Cardiac muscle cell (in vitro differentiated cells and primary cell): ENCODE measurements at regions not wholly inside any gene's neighbourhood (a gene's known extent, or its start where the extent isn't known, plus 50 kb on each side); places are given as distances from the start of the nearest gene placed in this dataset.

Experiments
- DNase-seq, 2 donors: peaks; one replicate each; pipeline versions ENCODE4 v3.0.0 to v3.0.0-alpha.2; 2010 to 2017; ENCODE audit warnings: low read depth in 1 of 2, low spot score in 1 of 2
- H3K27ac ChIP-seq: fragments of 200-600 bp; sonication (generic); 2 replicates; pipeline ENCODE4 v1.5.1; 2016
- H3K27me3 ChIP-seq: fragments of 200-600 bp; sonication (generic); 2 replicates; pipeline ENCODE4 v1.6.0; 2016; ENCODE audit warnings: control low read depth
- H3K36me3 ChIP-seq: fragments of 200-600 bp; sonication (generic); 2 replicates; pipeline ENCODE4 v1.5.1; 2016; ENCODE audit warnings: control low read depth
- H3K4me1 ChIP-seq: fragments of 200-600 bp; sonication (generic); 2 replicates; pipeline ENCODE4 v1.8.1; 2017; ENCODE audit warnings: low read depth, mild to moderate bottlenecking, mixed run types
- H3K4me3 ChIP-seq: fragments of 200-600 bp; sonication (generic); 2 replicates; pipeline ENCODE4 v1.5.1; 2016; ENCODE audit warnings: mild to moderate bottlenecking
- H3K9me3 ChIP-seq: fragments of 200-600 bp; sonication (generic); 2 replicates; pipeline ENCODE4 v1.5.1; 2017; ENCODE audit warnings: low read depth, mild to moderate bottlenecking, control low read depth
- TF ChIP-seq, protein P1 (sequence below): IDR thresholded peaks from 2 replicates; pipeline ENCODE4 v1.5.1; 2012; ENCODE audit warnings: low read depth, mild to moderate bottlenecking, low read length

DNA sequence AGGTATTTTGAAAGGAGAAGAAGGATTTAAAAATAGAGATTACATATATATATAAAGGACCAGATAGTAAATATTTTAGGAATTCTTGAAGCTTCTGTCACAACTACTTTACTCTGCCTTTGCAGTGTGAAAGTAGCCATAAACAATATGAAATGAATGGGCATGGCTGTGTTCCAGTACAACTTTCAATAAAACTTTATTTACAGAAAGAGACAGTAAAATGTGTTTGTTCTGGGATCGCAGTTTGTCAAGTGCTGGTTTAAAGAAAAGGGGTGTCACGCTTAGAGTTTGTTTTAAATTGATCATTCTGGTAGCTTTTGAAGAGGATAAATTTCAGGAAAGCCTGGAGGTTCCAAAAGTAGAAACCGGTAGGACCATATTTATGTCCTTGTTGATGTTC is 176.1 kb upstream of the HS3ST1 start:
- TF ChIP-seq, protein P1, sequence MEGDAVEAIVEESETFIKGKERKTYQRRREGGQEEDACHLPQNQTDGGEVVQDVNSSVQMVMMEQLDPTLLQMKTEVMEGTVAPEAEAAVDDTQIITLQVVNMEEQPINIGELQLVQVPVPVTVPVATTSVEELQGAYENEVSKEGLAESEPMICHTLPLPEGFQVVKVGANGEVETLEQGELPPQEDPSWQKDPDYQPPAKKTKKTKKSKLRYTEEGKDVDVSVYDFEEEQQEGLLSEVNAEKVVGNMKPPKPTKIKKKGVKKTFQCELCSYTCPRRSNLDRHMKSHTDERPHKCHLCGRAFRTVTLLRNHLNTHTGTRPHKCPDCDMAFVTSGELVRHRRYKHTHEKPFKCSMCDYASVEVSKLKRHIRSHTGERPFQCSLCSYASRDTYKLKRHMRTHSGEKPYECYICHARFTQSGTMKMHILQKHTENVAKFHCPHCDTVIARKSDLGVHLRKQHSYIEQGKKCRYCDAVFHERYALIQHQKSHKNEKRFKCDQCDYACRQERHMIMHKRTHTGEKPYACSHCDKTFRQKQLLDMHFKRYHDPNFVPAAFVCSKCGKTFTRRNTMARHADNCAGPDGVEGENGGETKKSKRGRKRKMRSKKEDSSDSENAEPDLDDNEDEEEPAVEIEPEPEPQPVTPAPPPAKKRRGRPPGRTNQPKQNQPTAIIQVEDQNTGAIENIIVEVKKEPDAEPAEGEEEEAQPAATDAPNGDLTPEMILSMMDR: no peak

DNA sequence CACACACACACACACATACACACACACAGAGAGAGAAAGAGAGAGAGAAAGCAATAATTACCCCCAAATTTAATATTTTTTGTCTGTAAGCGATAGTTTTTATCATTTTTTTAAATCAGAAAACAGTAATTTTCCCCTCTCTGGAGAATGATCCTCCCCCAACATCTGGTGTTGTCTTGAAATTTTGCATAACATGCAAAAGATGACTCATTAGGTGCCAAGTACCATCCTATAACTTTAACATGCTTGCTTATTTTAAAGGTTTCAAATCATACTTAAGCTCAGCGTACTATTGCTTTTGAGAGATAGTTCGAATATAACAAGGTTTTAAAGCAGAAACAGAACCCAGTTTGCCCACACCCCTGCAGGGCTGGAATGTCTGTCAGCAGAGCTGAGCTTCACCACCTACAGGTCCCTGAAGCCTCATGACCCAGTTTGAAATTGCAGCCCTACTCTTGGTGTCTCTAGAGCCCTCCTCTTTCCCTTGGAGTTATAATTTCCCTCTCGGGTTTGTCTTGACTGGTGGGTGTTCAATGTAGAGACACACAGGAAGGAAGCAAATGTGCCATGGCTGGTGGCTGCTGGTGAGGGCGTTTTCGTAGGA is 175.0 kb upstream of the HS3ST1 start:
- H3K4me1 ChIP-seq: peaks cover 8% of the 10 kb centered on the region
- TF ChIP-seq, protein P1: no peak
- no peak for DNase-seq
- no peaks in the 10 kb centered on the region for H3K36me3 ChIP-seq
- H3K4me3 ChIP-seq: no peak overlapping the region
- H3K27me3 ChIP-seq: no peaks in the 10 kb centered on the region
- H3K27ac ChIP-seq: no peak overlapping the region
- no peaks in the 10 kb centered on the region for H3K9me3 ChIP-seq

More for the DNA sequence above, 176.1 kb upstream of the HS3ST1 start:
- H3K27me3 ChIP-seq: no peaks in the 10 kb centered on the region
- no peaks in the 10 kb centered on the region for H3K36me3 ChIP-seq
- H3K9me3 ChIP-seq: no peaks in the 10 kb centered on the region
- H3K4me3 ChIP-seq: no peak overlapping the region
- no peak overlapping the region for H3K27ac ChIP-seq
- peaks cover 8% of the 10 kb centered on the region for H3K4me1 ChIP-seq
- DNase-seq: no peak

DNA sequence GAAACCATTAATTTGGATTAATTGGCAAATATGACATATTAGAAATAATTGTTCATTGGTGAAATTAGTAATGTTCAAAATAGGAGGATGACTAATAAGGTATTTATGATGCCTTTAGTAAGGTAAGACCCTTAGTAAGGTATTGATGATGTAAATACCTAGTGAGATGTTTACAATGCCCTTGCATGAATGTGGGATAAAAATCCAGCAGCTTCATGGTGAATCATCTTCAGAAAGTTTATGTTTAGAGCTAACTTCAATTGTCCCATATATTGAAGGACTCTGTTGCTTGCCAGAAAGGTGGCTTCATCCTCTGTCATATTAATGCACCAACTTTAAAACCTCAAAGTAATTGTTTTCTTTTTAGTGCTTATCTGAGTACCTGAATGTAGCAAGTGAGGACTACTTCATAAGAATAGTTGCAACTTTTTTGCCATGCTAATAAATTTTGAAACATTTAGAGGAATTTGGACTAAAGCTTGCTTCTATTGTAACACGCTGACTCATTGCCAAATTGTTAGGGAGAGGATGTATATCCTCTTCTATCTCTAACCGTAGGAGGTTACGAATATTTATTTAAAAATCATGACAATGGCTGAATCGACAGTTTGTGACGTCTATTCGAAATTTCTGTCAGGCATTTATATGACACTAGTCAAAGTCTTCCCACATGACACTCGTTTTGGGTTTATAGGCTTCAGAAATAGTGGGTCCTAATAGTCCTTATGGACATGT is 174.1 kb upstream of the HS3ST1 start:
- peaks cover 9% of the 10 kb centered on the region for H3K4me1 ChIP-seq
- no peaks in the 10 kb centered on the region for H3K27me3 ChIP-seq
- no peak overlapping the region for H3K27ac ChIP-seq
- no peak for DNase-seq
- TF ChIP-seq, protein P1: no peak
- no peak overlapping the region for H3K4me3 ChIP-seq
- no peaks in the 10 kb centered on the region for H3K36me3 ChIP-seq
- H3K9me3 ChIP-seq: no peaks in the 10 kb centered on the region

DNA sequence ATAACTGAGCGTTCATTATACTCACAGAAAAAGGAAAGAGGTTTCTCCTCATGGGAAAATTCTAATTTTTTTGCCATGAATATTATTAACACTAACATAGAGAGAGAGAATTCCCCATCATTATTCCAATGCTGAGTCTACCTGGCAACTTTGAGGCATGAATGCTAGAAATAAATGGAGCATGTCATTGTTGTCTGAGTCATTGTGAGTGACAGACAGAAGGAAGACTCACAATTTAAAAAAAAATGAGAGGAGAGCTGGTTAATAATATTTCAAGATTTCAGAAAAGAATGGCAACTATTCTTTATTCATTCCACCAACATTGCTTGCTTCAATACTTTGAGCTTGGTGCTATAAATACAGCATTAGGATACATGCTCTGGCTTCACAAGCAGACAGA is 170.4 kb upstream of the HS3ST1 start:
- Histone ChIP-seq H3K4me3 (no peak overlapping the region), H3K36me3 (no peaks in the 10 kb centered on the region), H3K27ac (no peak overlapping the region), H3K9me3 (no peaks in the 10 kb centered on the region), H3K4me1 (peaks cover 18% of the 10 kb centered on the region), H3K27me3 (no peaks in the 10 kb centered on the region)
- TF ChIP-seq, protein P1: no peak
- no peak for DNase-seq

DNA sequence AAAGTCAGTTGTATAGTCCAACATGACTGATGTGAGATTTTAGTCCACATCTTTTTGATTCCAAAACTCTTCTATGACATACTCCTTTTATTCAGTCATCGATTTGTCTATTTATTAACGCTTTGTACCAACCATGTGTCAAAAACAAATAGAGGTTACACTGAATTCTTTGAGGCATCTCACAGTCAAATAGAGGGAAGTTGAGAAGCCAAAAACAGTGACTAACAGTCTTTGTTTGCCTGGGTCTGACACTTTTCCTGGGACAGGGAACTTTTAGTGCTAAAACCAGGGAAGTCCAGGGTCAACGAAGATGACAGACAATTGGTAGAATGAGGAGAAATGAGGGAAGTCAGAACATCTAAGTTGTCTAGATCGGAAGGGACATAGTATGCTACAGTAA is 169.9 kb upstream of the HS3ST1 start:
- Histone ChIP-seq H3K4me3 (no peak overlapping the region), H3K27me3 (no peaks in the 10 kb centered on the region), H3K9me3 (no peaks in the 10 kb centered on the region), H3K27ac (no peak overlapping the region), H3K36me3 (no peaks in the 10 kb centered on the region), H3K4me1 (peaks cover 16% of the 10 kb centered on the region)
- TF ChIP-seq, protein P1: no peak
- DNase-seq: no peak
